NCI-H345 (cell line): ENCODE measurements at regions not wholly inside any gene's neighbourhood (a gene's known extent, or its start where the extent isn't known, plus 50 kb on each side); places are given as distances from the start of the nearest gene placed in this dataset.

ENCODE experiments used
- DNase-seq: peaks from one replicate; lab custom pipeline; 2025; lab: John Stamatoyannopoulos, UW

DNA sequence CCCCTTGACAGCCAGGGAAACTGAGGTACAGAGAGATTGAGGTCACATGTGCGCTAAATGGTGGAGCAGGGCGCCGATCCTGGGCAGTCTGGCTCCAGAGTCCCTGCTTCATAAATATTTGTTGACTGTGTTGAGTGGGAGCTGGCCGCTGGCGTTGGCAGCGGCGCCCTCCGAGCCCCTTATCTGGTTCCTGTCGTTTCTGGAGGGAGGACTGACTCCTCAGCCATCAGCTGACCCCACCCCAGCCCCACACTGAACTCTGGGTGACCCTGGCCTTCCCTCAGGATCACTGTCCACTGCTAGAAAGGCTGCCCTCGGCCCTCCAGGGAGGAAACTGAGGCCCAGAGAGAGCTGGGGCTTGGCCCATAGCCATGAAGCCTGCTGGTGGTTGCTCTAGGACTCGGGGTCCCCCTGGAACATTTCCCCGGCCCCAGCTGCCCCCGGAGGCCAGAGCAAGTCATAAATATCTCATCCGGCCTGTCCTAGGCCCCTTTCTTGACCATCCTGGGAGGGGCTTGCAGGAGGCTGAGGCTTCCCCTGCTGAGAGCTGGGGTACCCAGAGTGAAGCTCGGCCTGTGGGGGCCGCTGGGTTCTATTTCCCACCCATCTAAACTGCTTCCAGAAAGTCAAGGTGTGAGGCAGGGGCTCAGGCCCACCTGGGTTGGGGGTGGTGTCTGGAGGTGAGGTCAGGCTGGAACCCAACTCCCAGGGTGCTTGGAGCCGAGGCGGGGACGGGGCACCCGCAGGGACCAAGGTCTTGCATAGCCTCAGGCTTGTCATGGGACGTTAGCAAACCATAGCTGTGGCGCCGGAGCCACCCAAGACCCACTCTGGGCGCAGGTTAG is 51.7 kb upstream of the GSE1 start:
- no peak for DNase-seq

DNA sequence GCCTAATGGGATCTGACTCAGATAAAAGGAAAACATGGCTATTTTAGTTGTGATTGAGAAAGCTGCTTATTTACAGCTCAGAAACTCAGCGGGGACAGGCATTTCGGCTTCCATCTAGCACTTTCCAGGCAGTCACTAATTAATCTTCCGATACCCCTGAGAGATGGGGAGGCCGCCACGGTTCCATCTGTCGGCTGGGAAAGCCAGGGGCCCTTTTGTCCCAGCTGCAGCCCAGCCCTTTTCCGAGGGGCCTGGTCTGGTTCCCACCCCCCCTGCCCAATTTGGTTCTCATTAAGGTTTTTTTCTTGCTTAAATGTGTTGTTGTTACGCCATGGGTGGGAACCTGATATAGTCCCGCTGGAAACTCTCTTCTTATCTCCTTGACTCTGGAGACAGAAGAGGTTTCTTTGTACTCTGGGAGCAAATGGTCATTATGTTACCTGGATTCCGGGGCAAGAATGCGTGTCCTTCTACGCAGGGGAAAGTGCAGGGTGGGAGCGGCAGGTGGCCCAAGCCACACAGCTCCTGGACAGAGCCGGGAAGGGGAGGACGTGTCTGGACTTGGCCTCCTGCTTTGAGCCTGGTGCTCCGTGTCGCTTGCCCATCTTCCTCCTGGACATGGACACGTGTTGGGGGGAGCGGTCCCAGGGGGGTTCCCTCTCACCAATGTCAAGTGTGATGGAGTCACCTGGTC is 50.9 kb upstream of the GSE1 start:
- no peak for DNase-seq

DNA sequence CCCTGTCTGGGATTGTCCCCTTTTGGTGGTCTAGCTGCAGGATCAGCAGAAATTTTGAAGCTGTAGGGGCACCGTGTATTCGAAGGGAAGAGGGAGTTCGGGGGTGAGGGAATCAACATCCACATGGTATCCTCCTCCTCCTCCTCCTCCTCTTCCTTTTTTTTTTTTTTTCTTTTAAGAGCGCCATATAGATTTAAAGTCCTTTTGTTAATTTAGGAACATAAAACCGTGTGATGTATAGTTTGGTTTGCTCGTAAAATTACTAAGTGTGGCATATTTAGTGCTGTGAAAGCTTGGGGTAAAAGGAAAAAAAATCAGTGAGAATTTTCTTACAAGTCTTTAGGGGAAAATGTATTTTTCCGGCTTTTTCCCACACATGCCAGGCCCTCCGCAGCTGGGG is 50.1 kb upstream of the GSE1 start:
- DNase-seq: no peak
